Activated CD4-positive, alpha-beta T cell treated with anti-CD3 and anti-CD28 coated beads for 36 hours (primary cell): ENCODE measurements at regions not wholly inside any gene's neighbourhood (a gene's known extent, or its start where the extent isn't known, plus 50 kb on each side); places are given as distances from the start of the nearest gene placed in this dataset.
A peak's percentile ranks its signal among the peaks of the same experiment; 100 is the strongest.

ENCODE experiments used
- ATAC-seq: fragments of 200-7000 bp; cut with Tn5 transposase; one replicate; pipeline ENCODE4 v1.10.0; 2021; ENCODE audit warnings: mild to moderate bottlenecking, moderate library complexity
- CTCF ChIA-PET: fragments of 350-600 bp; sonication (Branson Sonifier 250); formaldehyde crosslinking; loops from one replicate; lab custom pipeline; 2021; ENCODE audit warnings: antibody characterized with exemption; lab: Charles Lee
- POLR2A ChIA-PET: fragments of 350-600 bp; sonication (Branson Sonifier 250); formaldehyde crosslinking; loops from one replicate; lab custom pipeline; 2021; ENCODE audit warnings: antibody characterized with exemption, inconsistent platforms; lab: Charles Lee
- DNase-seq: peaks from one replicate; pipeline ENCODE4 v3.0.0-alpha.2; 2020
- H3K27ac Mint-ChIP-seq: one replicate; pipeline ENCODE4 v1.8.0; 2021; ENCODE audit warnings: mixed read lengths
- H3K27me3 Mint-ChIP-seq: one replicate; pipeline ENCODE4 v1.8.0; 2021; ENCODE audit warnings: mixed read lengths
- H3K36me3 Mint-ChIP-seq: one replicate; pipeline ENCODE4 v1.8.0; 2021; ENCODE audit warnings: low read depth, mixed read lengths
- H3K4me1 Mint-ChIP-seq: one replicate; pipeline ENCODE4 v1.8.0; 2021; ENCODE audit warnings: mixed read lengths
- H3K4me3 Mint-ChIP-seq: one replicate; pipeline ENCODE4 v1.8.0; 2021; ENCODE audit warnings: mild to moderate bottlenecking, moderate library complexity, mixed read lengths
- H3K9me3 Mint-ChIP-seq: one replicate; pipeline ENCODE4 v1.8.0; 2021; ENCODE audit warnings: low read depth, mixed read lengths
- intact Hi-C, 2 experiments: fragments of 100-400 bp; cut with DNase I in 1 of 2; cut with micrococcal nuclease in 1 of 2; formaldehyde crosslinking; loops; one replicate each; pipeline versions ENCODE4 v1.14.2 to v1.15.1; 2022 to 2024; cut with DNase I, micrococcal nuclease

GRCh38 chrX:149992918-149993317, 54.6 kb upstream of the EOLA2 start:
- Mint-ChIP-seq H3K27me3 (no peaks in the 10 kb centered on the region), H3K4me1 (no peaks in the 10 kb centered on the region), H3K9me3 (no peaks in the 10 kb centered on the region), H3K36me3 (peaks cover 10% of the 10 kb centered on the region), H3K27ac (no peak overlapping the region), H3K4me3 (no peak overlapping the region)
- intact Hi-C loops, result no loop called here
- DNase-seq, result no peak
- no peak for ATAC-seq
- ChIA-PET POLR2A (no interaction called here), CTCF (no interaction called here)

GRCh38 chrX:149993989-149994388, 55.7 kb upstream of the EOLA2 start:
- intact Hi-C loops, result no loop called here
- H3K4me3 Mint-ChIP-seq, result no peak overlapping the region
- peaks cover 2% of the 10 kb centered on the region for H3K9me3 Mint-ChIP-seq
- peaks cover 15% of the 10 kb centered on the region for H3K36me3 Mint-ChIP-seq
- ATAC-seq (no peak), DNase-seq (no peak)
- H3K27ac Mint-ChIP-seq, result no peak overlapping the region
- no peaks in the 10 kb centered on the region for H3K4me1 Mint-ChIP-seq
- ChIA-PET POLR2A (no interaction called here), CTCF (no interaction called here)
- no peaks in the 10 kb centered on the region for H3K27me3 Mint-ChIP-seq

GRCh38 chrX:149996515-149996914, 58.2 kb upstream of the EOLA2 start:
- Mint-ChIP-seq H3K36me3 (peaks cover 14% of the 10 kb centered on the region), H3K9me3 (peaks cover 2% of the 10 kb centered on the region), H3K4me1 (no peaks in the 10 kb centered on the region), H3K27ac (no peak overlapping the region), H3K27me3 (no peaks in the 10 kb centered on the region), H3K4me3 (no peak overlapping the region)
- DNase-seq (no peak), ATAC-seq (no peak)
- intact Hi-C loops, result no loop called here
- ChIA-PET POLR2A (no interaction called here), CTCF (no interaction called here)

- H3K36me3 Mint-ChIP-seq, result no peaks in the 10 kb centered on the region
- H3K9me3 Mint-ChIP-seq, result no peaks in the 10 kb centered on the region
- no peak overlapping the region for H3K27ac Mint-ChIP-seq
- H3K4me1 Mint-ChIP-seq, result no peaks in the 10 kb centered on the region
- intact Hi-C loops, result no loop called here
- ATAC-seq (no peak), DNase-seq (no peak)
- H3K4me3 Mint-ChIP-seq, result no peak overlapping the region
- ChIA-PET CTCF (no interaction called here), POLR2A (no interaction called here)
- no peaks in the 10 kb centered on the region for H3K27me3 Mint-ChIP-seq
Observed at GRCh38 chrX:150005027-150005426, 66.7 kb upstream of the EOLA2 start.

- Mint-ChIP-seq H3K36me3 (no peaks in the 10 kb centered on the region), H3K27ac (no peak overlapping the region), H3K4me1 (no peaks in the 10 kb centered on the region), H3K4me3 (no peak overlapping the region), H3K9me3 (no peaks in the 10 kb centered on the region), H3K27me3 (no peaks in the 10 kb centered on the region)
- CTCF ChIA-PET, result no interaction called here
- DNase-seq, result no peak
- intact Hi-C loops, result no loop called here
- no peak for ATAC-seq
- POLR2A ChIA-PET, result no interaction called here
Observed at GRCh38 chrX:150007356-150007755, 69.1 kb upstream of the EOLA2 start.

GRCh38 chrX:150012647-150013381, 74.5 kb upstream of the EOLA2 start:
- Mint-ChIP-seq H3K36me3 (no peaks in the 10 kb centered on the region), H3K27me3 (no peaks in the 10 kb centered on the region), H3K4me1 (no peaks in the 10 kb centered on the region), H3K4me3 (no peak overlapping the region), H3K9me3 (no peaks in the 10 kb centered on the region), H3K27ac (no peak overlapping the region)
- ChIA-PET CTCF (no interaction called here), POLR2A (no interaction called here)
- intact Hi-C loops, result no loop called here
- DNase-seq, result no peak
- ATAC-seq, result no peak

- H3K27me3 Mint-ChIP-seq, result no peaks in the 10 kb centered on the region
- H3K4me1 Mint-ChIP-seq, result no peaks in the 10 kb centered on the region
- H3K27ac Mint-ChIP-seq, result no peak overlapping the region
- POLR2A ChIA-PET, result no interaction called here
- H3K4me3 Mint-ChIP-seq, result no peak overlapping the region
- no peaks in the 10 kb centered on the region for H3K36me3 Mint-ChIP-seq
- intact Hi-C loops, result no loop called here
- DNase-seq (no peak), ATAC-seq (no peak)
- CTCF ChIA-PET, result no interaction called here
- no peaks in the 10 kb centered on the region for H3K9me3 Mint-ChIP-seq
Observed at GRCh38 chrX:150014525-150014924, 76.2 kb upstream of the EOLA2 start.

- Mint-ChIP-seq H3K27ac (no peak overlapping the region), H3K27me3 (no peaks in the 10 kb centered on the region), H3K4me1 (no peaks in the 10 kb centered on the region), H3K36me3 (no peaks in the 10 kb centered on the region), H3K4me3 (no peak overlapping the region), H3K9me3 (no peaks in the 10 kb centered on the region)
- ChIA-PET POLR2A (no interaction called here), CTCF (interaction anchor here (0.7 kb wide), 1 partner anchor 47 kb away, joined by 3 read pairs; no protein-coding TSS in a partner anchor)
- ATAC-seq, result peak; percentile 19
- no peak for DNase-seq
- intact Hi-C loops, result no loop called here
Observed at GRCh38 chrX:150017868-150018267, 79.6 kb upstream of the EOLA2 start.

GRCh38 chrX:150018931-150019361, 80.7 kb upstream of the EOLA2 start:
- no peak overlapping the region for H3K4me3 Mint-ChIP-seq
- intact Hi-C loops, result no loop called here
- H3K4me1 Mint-ChIP-seq, result no peaks in the 10 kb centered on the region
- CTCF ChIA-PET, result no interaction called here
- no peaks in the 10 kb centered on the region for H3K27me3 Mint-ChIP-seq
- DNase-seq, result no peak
- H3K27ac Mint-ChIP-seq, result no peak overlapping the region
- POLR2A ChIA-PET, result no interaction called here
- H3K36me3 Mint-ChIP-seq, result no peaks in the 10 kb centered on the region
- ATAC-seq, result no peak
- H3K9me3 Mint-ChIP-seq, result no peaks in the 10 kb centered on the region

GRCh38 chrX:150028692-150029091, 90.4 kb upstream of the EOLA2 start:
- ATAC-seq (no peak), DNase-seq (no peak)
- CTCF ChIA-PET, result interaction anchor here (0.6 kb wide), 1 partner anchor 348 kb away, joined by 3 read pairs; no protein-coding TSS in a partner anchor
- POLR2A ChIA-PET, result interaction anchor here (1.0 kb wide), 1 partner anchor 335 kb away, joined by 3 read pairs; the partner anchor contains the start of gene MAMLD1
- Mint-ChIP-seq H3K9me3 (peaks cover 2% of the 10 kb centered on the region), H3K4me3 (no peak overlapping the region), H3K27me3 (no peaks in the 10 kb centered on the region), H3K27ac (no peak overlapping the region), H3K4me1 (peaks cover 10% of the 10 kb centered on the region), H3K36me3 (peaks cover 4% of the 10 kb centered on the region)
- intact Hi-C loops, result no loop called here

GRCh38 chrX:150032742-150033141, 94.5 kb upstream of the EOLA2 start:
- H3K4me1 Mint-ChIP-seq, result peaks cover 10% of the 10 kb centered on the region
- H3K27me3 Mint-ChIP-seq, result no peaks in the 10 kb centered on the region
- H3K4me3 Mint-ChIP-seq, result no peak overlapping the region
- DNase-seq (no peak), ATAC-seq (no peak)
- H3K27ac Mint-ChIP-seq, result no peak overlapping the region
- peaks cover 7% of the 10 kb centered on the region for H3K9me3 Mint-ChIP-seq
- ChIA-PET POLR2A (no interaction called here), CTCF (no interaction called here)
- H3K36me3 Mint-ChIP-seq, result no peaks in the 10 kb centered on the region
- intact Hi-C loops, result no loop called here

- ChIA-PET POLR2A (no interaction called here), CTCF (no interaction called here)
- ATAC-seq (no peak), DNase-seq (no peak)
- H3K4me1 Mint-ChIP-seq, result no peaks in the 10 kb centered on the region
- no peak overlapping the region for H3K27ac Mint-ChIP-seq
- H3K27me3 Mint-ChIP-seq, result no peaks in the 10 kb centered on the region
- H3K9me3 Mint-ChIP-seq, result peaks cover 7% of the 10 kb centered on the region
- H3K4me3 Mint-ChIP-seq, result no peak overlapping the region
- intact Hi-C loops, result no loop called here
- no peaks in the 10 kb centered on the region for H3K36me3 Mint-ChIP-seq
Observed at GRCh38 chrX:150034788-150035187, 96.5 kb upstream of the EOLA2 start.
